ENCODE measurements at regions not wholly inside any gene's neighbourhood (a gene's known extent, or its start where the extent isn't known, plus 50 kb on each side); places are given as distances from the start of the nearest gene placed in this dataset.

GRCh38 chr4:107319386-107319785 lies 283.3 kb upstream of the DKK2 start:
- TF ChIP-seq CTCF (IDR thresholded peaks at IDR 0.05): no peak
- no peak for ATAC-seq (ENCODE audit: low FRiP score)
- no peak for DNase-seq (ENCODE audit: low spot score)

- no peak for ATAC-seq (ENCODE audit: low FRiP score)
- no peak for DNase-seq (ENCODE audit: low spot score)
- TF ChIP-seq CTCF (IDR thresholded peaks at IDR 0.05): no peak
Observed at GRCh38 chr4:107318078-107318477, 282.0 kb upstream of the DKK2 start.

GRCh38 chr4:107317611-107318010 lies 281.5 kb upstream of the DKK2 start:
- DNase-seq (ENCODE audit: low spot score) (no peak), ATAC-seq (ENCODE audit: low FRiP score) (no peak)
- no peak for TF ChIP-seq CTCF (IDR thresholded peaks at IDR 0.05)

GRCh38 chr4:107315584-107315983 lies 279.5 kb upstream of the DKK2 start:
- TF ChIP-seq CTCF (IDR thresholded peaks at IDR 0.05): no peak
- no peak for DNase-seq (ENCODE audit: low spot score)
- ATAC-seq (ENCODE audit: low FRiP score): no peak

GRCh38 chr4:107314156-107314555 lies 278.0 kb upstream of the DKK2 start:
- TF ChIP-seq CTCF (IDR thresholded peaks at IDR 0.05): no peak
- DNase-seq (ENCODE audit: low spot score): no peak
- ATAC-seq (ENCODE audit: low FRiP score): no peak

GRCh38 chr4:107312366-107312765 lies 276.3 kb upstream of the DKK2 start:
- DNase-seq (ENCODE audit: low spot score): no peak
- no peak for ATAC-seq (ENCODE audit: low FRiP score)
- TF ChIP-seq CTCF (IDR thresholded peaks at IDR 0.05): no peak

- ATAC-seq (ENCODE audit: low FRiP score) (no peak), DNase-seq (ENCODE audit: low spot score) (no peak)
- no peak for TF ChIP-seq CTCF (IDR thresholded peaks at IDR 0.05)
Observed at GRCh38 chr4:107304699-107305286, 268.7 kb upstream of the DKK2 start.
